Astrocyte (in vitro differentiated cells and primary cell): ENCODE measurements at regions not wholly inside any gene's neighbourhood (a gene's known extent, or its start where the extent isn't known, plus 50 kb on each side); places are given as distances from the start of the nearest gene placed in this dataset.

Experiments
- EZH2 ChIP-seq: IDR thresholded peaks from 2 replicates; pipeline ENCODE4 v1.6.1; 2012; ENCODE audit warnings: mild to moderate bottlenecking, low read length, inconsistent platforms; ENCODE audit not compliant: insufficient read depth
- TF ChIP-seq, protein P1 (sequence below): IDR thresholded peaks from 2 replicates; pipeline ENCODE4 v1.5.1; 2011; ENCODE audit warnings: low read depth, mild to moderate bottlenecking, inconsistent platforms, low read length, moderate library complexity; ENCODE audit not compliant: insufficient read depth

DNA sequence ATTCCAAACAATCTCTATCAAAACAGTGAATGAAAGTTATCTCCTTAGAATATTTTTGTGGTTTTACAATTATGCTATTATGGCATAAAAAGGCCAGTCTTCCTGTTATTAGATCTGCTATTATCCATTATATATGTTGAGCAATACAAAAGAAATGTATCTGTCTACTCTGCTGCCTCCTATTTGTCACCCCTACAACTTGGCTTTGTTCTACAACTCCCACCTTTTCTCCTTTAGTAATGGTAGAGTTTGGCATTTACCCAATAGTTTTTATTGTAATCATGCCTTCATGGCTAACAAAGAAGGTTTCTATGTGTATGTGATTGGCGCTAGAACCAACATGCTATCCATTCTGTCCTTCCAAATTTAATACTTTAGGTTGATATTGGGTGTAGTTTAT is 189.2 kb upstream of the PRDM9 start:
- TF ChIP-seq, protein P1, sequence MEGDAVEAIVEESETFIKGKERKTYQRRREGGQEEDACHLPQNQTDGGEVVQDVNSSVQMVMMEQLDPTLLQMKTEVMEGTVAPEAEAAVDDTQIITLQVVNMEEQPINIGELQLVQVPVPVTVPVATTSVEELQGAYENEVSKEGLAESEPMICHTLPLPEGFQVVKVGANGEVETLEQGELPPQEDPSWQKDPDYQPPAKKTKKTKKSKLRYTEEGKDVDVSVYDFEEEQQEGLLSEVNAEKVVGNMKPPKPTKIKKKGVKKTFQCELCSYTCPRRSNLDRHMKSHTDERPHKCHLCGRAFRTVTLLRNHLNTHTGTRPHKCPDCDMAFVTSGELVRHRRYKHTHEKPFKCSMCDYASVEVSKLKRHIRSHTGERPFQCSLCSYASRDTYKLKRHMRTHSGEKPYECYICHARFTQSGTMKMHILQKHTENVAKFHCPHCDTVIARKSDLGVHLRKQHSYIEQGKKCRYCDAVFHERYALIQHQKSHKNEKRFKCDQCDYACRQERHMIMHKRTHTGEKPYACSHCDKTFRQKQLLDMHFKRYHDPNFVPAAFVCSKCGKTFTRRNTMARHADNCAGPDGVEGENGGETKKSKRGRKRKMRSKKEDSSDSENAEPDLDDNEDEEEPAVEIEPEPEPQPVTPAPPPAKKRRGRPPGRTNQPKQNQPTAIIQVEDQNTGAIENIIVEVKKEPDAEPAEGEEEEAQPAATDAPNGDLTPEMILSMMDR, result no peak
- TF ChIP-seq EZH2, result no peak
